ENCODE measurements at regions not wholly inside any gene's neighbourhood (a gene's known extent, or its start where the extent isn't known, plus 50 kb on each side); places are given as distances from the start of the nearest gene placed in this dataset.

- peaks cover 6% of the 10 kb centered on the region for H3K27me3 ChIP-seq (ENCODE audit: control insufficient read depth, insufficient read depth, low read length, poor library complexity, severe bottlenecking)
- H3K4me3 Mint-ChIP-seq = no peak overlapping the region
- H3K4me1 ChIP-seq (ENCODE audit: control insufficient read depth, insufficient read depth, low read length) = no peaks in the 10 kb centered on the region
- no peak overlapping the region for H3K4me3 ChIP-seq (ENCODE audit: low read length)
- no peaks in the 10 kb centered on the region for H3K36me3 Mint-ChIP-seq (ENCODE audit: low read depth)
- WGBS, 2 experiments (ENCODE audit: insufficient coverage in 1 of 2, insufficient read length in 1 of 2) = 90 to 100% methylated on average over 1 of the region's 1 CpG
- no peak for TF ChIP-seq CTCF (conservative IDR thresholded peaks at IDR 0.05)
- H3K9me3 ChIP-seq (ENCODE audit: control insufficient read depth, low read length) = no peaks in the 10 kb centered on the region
- peaks cover 3% of the 10 kb centered on the region for H3K4me1 Mint-ChIP-seq
- H3K9me3 Mint-ChIP-seq = no peaks in the 10 kb centered on the region
- no peaks in the 10 kb centered on the region for H3K36me3 ChIP-seq (ENCODE audit: control insufficient read depth, insufficient read depth, low read length)
- H3K27ac ChIP-seq (ENCODE audit: low read depth, low read length) = no peak overlapping the region
- no peak overlapping the region for H3K27ac Mint-ChIP-seq
- H3K9ac ChIP-seq (ENCODE audit: extremely low read depth, low read length, poor library complexity, severe bottlenecking) = no peak overlapping the region
- H3K27me3 Mint-ChIP-seq (ENCODE audit: insufficient read depth) = peaks cover 6% of the 10 kb centered on the region
- no peak for DNase-seq
These were observed 89.1 kb upstream of the SLC35F3 start for GRCh38 chr1:233815357-233815756.

GRCh38 chr1:233815865-233816264 lies 88.6 kb upstream of the SLC35F3 start:
- peaks cover 6% of the 10 kb centered on the region for H3K27me3 Mint-ChIP-seq (ENCODE audit: insufficient read depth)
- no peak for TF ChIP-seq CTCF (conservative IDR thresholded peaks at IDR 0.05)
- Histone ChIP-seq H3K4me3 (ENCODE audit: low read length) (no peak overlapping the region), H3K9ac (ENCODE audit: extremely low read depth, low read length, poor library complexity, severe bottlenecking) (no peak overlapping the region), H3K27ac (ENCODE audit: low read depth, low read length) (no peak overlapping the region), H3K36me3 (ENCODE audit: control insufficient read depth, insufficient read depth, low read length) (no peaks in the 10 kb centered on the region), H3K4me1 (ENCODE audit: control insufficient read depth, insufficient read depth, low read length) (no peaks in the 10 kb centered on the region), H3K27me3 (ENCODE audit: control insufficient read depth, insufficient read depth, low read length, poor library complexity, severe bottlenecking) (peaks cover 6% of the 10 kb centered on the region), H3K9me3 (ENCODE audit: control insufficient read depth, low read length) (no peaks in the 10 kb centered on the region)
- no peak overlapping the region for H3K27ac Mint-ChIP-seq
- peaks cover 3% of the 10 kb centered on the region for H3K4me1 Mint-ChIP-seq
- H3K9me3 Mint-ChIP-seq = no peaks in the 10 kb centered on the region
- DNase-seq = no peak
- 63 to 89% methylated on average over 1 to 3 of the region's 3 CpGs for WGBS, 2 experiments (ENCODE audit: insufficient coverage in 1 of 2, insufficient read length in 1 of 2)
- no peaks in the 10 kb centered on the region for H3K36me3 Mint-ChIP-seq (ENCODE audit: low read depth)
- no peak overlapping the region for H3K4me3 Mint-ChIP-seq

GRCh38 chr1:233816348-233816747 lies 88.1 kb upstream of the SLC35F3 start:
- Mint-ChIP-seq H3K4me1 (peaks cover 3% of the 10 kb centered on the region), H3K27me3 (ENCODE audit: insufficient read depth) (peaks cover 2% of the 10 kb centered on the region), H3K36me3 (ENCODE audit: low read depth) (no peaks in the 10 kb centered on the region), H3K4me3 (no peak overlapping the region), H3K27ac (no peak overlapping the region), H3K9me3 (no peaks in the 10 kb centered on the region)
- Histone ChIP-seq H3K36me3 (ENCODE audit: control insufficient read depth, insufficient read depth, low read length) (no peaks in the 10 kb centered on the region), H3K27ac (ENCODE audit: low read depth, low read length) (no peak overlapping the region), H3K9ac (ENCODE audit: extremely low read depth, low read length, poor library complexity, severe bottlenecking) (no peak overlapping the region), H3K4me3 (ENCODE audit: low read length) (no peak overlapping the region), H3K9me3 (ENCODE audit: control insufficient read depth, low read length) (no peaks in the 10 kb centered on the region), H3K4me1 (ENCODE audit: control insufficient read depth, insufficient read depth, low read length) (no peaks in the 10 kb centered on the region), H3K27me3 (ENCODE audit: control insufficient read depth, insufficient read depth, low read length, poor library complexity, severe bottlenecking) (peaks cover 6% of the 10 kb centered on the region)
- 78 to 86% methylated on average over 1 to 2 of the region's 2 CpGs for WGBS, 2 experiments (ENCODE audit: insufficient coverage in 1 of 2, insufficient read length in 1 of 2)
- no peak for TF ChIP-seq CTCF (conservative IDR thresholded peaks at IDR 0.05)
- DNase-seq = no peak

All from endodermal cell (in vitro differentiated cells).